ENCODE measurements at regions not wholly inside any gene's neighbourhood (a gene's known extent, or its start where the extent isn't known, plus 50 kb on each side); places are given as distances from the start of the nearest gene placed in this dataset.
"Not testable (repeated sequence)": the region's sequence is repeated elsewhere in the genome, so short reads cannot be mapped to it uniquely, and the experiment has no call there.

- FAIRE-seq: no peak
Observed at GRCh38 chr2:223470602-223471001, 131.6 kb downstream of the SCG2 start.

- no peak for FAIRE-seq
Observed at GRCh38 chr2:223472771-223473170, 129.4 kb downstream of the SCG2 start.

- FAIRE-seq: no peak
Observed at GRCh38 chr2:223474893-223475292, 127.3 kb downstream of the SCG2 start.

GRCh38 chr2:223475901-223476300 is 126.3 kb downstream of the SCG2 start:
- FAIRE-seq: no peak

GRCh38 chr2:223477318-223477717 is 124.8 kb downstream of the SCG2 start:
- no peak for FAIRE-seq

GRCh38 chr2:223481486-223481885 is 120.7 kb downstream of the SCG2 start:
- FAIRE-seq: no peak

- no peak for FAIRE-seq
Observed at GRCh38 chr2:223486751-223487150, 115.4 kb downstream of the SCG2 start.

- no peak for FAIRE-seq
Observed at GRCh38 chr2:223487214-223487846, 114.8 kb downstream of the SCG2 start.

GRCh38 chr2:223488814-223489213 is 113.3 kb downstream of the SCG2 start:
- FAIRE-seq: no peak

GRCh38 chr2:223494496-223494895 is 107.7 kb downstream of the SCG2 start:
- no peak for FAIRE-seq

- no peak for FAIRE-seq
Observed at GRCh38 chr2:223494942-223495341, 107.2 kb downstream of the SCG2 start.

GRCh38 chr2:223496853-223497252 is 105.3 kb downstream of the SCG2 start:
- FAIRE-seq: not testable (repeated sequence)

GRCh38 chr2:223500709-223501108 is 101.5 kb downstream of the SCG2 start:
- FAIRE-seq: no peak

- FAIRE-seq: no peak
Observed at GRCh38 chr2:223501641-223502040, 100.5 kb downstream of the SCG2 start.

GRCh38 chr2:223503746-223504145 is 98.4 kb downstream of the SCG2 start:
- FAIRE-seq: no peak

- FAIRE-seq: no peak
Observed at GRCh38 chr2:223508372-223508771, 93.8 kb downstream of the SCG2 start.

- FAIRE-seq: no peak
Observed at GRCh38 chr2:223510713-223511112, 91.4 kb downstream of the SCG2 start.

- FAIRE-seq: no peak
Observed at GRCh38 chr2:223511168-223511567, 91.0 kb downstream of the SCG2 start.

- no peak for FAIRE-seq
Observed at GRCh38 chr2:223513771-223514455, 88.2 kb downstream of the SCG2 start.

- no peak for FAIRE-seq
Observed at GRCh38 chr2:223519471-223519870, 82.7 kb downstream of the SCG2 start.

GRCh38 chr2:223522796-223523195 is 79.4 kb downstream of the SCG2 start:
- no peak for FAIRE-seq

- no peak for FAIRE-seq
Observed at GRCh38 chr2:223523551-223524001, 78.6 kb downstream of the SCG2 start.

- no peak for FAIRE-seq
Observed at GRCh38 chr2:223524066-223524465, 78.1 kb downstream of the SCG2 start.

GRCh38 chr2:223526106-223526505 is 76.1 kb downstream of the SCG2 start:
- FAIRE-seq: no peak

GRCh38 chr2:223528036-223528435 is 74.1 kb downstream of the SCG2 start:
- FAIRE-seq: no peak

Measured in endometrium (tissue), 2 donors.